SKM-1 treated with dmso at 0.1 percent for 144 hours (cell line): ENCODE measurements at regions not wholly inside any gene's neighbourhood (a gene's known extent, or its start where the extent isn't known, plus 50 kb on each side); places are given as distances from the start of the nearest gene placed in this dataset.
"Not testable (repeated sequence)": the region's sequence is repeated elsewhere in the genome, so short reads cannot be mapped to it uniquely, and the experiment has no call there.

ENCODE experiments used
- DNase-seq: peaks from one replicate; lab custom pipeline; 2025; ENCODE audit not compliant: unreplicated experiment; lab: John Stamatoyannopoulos, UW

DNA sequence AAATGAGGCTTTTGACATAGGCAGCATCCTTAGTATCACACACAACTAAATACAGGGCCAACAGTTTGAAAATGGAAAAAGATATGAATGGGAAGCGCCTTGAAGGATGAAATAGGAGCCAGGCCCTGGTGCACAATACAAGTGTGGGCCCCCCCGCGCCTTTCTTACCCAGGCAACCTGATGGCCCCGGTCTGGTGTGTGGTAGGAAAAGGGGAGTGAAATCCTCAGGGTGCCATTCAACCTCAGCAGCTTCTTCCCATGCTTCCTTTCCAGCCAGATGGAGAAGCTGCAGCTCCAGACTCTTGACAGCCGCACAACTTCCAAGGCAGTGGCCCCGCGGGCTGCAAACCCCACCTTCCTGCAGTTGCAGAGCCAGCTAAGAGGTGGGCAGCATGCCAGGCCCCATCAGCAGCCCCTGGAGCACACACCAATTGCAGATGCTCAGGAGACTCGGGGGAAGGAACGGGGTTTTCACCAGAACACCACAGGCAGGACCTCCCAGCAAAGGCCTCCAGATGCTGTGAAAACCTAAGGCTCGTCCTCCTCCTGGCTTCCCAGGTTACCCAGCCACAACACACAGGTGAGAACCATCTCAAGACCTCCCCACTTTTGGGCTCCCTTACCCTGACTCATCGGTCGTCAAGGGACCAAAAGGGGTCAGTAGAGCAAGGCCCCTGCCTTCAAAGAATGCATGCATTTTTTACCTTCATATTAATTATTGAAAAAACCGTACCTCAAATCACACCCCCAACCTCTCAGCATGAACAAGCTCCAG lies 101.6 kb downstream of the CPN2 start:
- no peak for DNase-seq

DNA sequence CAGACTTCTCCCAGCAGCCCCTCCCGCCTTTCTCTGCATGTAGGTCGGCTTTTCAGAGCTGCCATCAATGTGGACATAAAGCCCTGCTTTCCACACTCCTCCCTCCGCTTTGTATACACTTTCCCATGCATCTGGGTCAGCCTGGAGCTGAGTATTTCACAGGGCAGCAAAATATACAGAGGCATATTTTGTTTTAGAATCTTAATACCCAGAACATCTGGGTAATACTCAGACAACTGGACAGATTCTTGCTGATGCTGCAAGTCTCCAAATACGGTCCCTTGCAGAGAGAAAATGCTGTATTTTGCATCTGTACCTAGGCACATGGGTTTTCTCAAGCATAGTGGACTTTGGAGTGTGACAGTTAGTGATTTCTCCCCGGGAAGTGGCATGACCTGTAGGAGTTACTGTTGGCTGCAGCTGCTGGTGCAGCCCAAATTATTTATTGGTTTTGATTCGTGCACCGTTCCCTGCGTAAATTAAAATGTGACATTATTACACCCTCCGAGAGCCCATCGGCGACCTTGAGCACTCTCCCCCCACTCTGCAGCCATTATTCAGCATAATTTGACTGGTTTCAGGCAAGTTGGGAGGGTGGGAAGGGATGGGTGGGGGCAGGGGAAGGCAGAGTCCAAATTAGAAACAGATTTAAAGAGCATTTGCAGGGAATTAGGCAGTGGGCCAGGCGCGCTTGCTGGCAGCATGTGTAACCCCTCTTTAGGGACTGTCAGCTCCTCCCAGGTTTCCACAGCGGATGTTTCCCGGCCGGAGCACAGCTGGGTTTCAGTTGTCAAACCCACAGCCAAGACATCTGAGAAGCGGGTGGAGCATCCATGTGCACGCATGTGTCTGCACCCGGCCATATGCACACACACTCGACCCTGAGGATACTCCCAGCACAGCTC lies 100.8 kb downstream of the CPN2 start:
- DNase-seq: no peak

DNA sequence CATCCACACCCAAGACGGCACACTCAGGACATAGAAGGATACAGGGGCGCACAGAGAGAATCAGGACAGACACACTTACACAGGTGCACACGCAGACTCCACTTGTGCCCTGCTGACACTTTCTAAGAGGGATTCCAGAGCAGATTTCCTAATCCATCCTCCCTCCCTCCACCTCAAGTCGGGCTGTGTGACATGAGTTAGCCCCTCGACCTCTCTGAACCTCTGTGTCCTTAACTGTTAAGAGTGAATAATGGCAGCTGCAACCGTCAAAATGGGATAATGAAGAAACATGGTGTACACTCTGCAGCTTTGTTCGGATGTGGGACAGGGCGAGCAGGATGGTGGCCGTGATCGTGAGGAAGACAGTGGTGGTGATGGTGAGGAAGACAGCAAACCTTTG lies 100.1 kb downstream of the CPN2 start:
- no peak for DNase-seq

DNA sequence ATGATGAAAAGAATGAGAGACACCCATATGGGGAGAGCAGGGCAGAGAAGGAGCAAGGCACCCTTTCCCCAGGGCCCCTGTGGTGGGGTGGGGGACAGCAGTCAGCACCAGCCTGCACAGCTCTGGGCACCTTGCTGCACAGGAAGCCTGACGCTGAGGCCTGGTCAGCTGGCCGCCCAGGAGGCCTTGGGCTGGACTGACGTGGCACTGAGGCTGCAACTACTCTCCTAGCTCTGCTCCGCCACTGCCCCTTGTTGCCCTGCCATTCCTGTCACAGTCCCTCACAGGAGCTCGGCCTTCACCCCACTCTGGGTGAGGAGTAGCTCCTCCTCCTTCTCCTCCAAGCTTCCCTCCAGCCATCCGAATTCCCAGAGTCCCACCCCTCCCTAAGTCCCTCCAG lies 99.7 kb downstream of the CPN2 start:
- DNase-seq: no peak

DNA sequence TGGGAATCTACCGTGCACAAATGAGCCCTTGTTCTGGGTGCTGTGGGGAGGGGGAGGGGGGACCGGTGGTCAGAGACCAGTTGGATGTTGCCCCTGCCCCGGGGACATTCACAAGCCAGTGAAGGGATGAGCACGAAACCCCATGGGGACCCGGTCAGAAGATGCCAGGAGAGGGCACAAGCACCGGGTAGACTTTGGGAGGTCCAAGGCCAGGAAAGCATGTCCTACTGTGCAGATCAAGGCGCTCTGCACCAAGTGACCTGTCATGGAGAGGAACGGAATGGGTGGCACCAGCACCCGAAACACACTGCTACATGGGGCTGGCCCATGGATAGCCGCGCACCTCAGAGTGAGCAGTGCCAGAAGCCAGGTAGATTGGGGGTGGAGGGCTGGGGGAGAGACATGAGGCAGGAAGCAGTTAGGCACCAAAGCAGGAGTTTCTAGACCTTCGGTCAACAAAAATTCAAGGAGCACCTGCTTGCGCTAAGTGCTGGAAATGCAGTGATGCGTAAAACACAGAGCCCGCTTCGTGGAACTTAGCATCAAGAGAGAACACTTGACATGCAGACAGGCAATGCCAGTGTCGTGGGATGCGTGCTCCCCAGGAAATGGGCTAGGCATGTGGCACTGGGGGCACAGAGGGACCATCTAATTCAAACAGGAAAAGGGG lies 99.1 kb downstream of the CPN2 start:
- no peak for DNase-seq

DNA sequence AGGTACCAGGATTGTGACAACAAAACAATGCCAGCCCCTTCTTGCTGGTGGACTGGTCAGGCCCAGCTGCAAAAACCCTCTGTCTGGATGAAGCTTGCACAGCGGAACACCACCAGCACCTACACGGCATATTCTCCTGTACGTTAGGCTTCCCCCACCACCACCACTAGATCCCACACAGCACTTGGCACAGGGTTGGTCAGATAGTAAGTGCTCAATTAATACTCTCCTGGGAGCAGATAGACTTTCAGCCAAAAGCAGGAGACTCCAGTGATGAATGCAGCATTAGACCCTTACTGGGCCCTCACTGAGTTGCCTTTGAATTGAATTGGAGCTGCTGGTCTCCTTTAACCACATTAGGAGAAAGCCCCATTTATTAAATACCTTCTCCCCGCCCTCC lies 97.9 kb downstream of the CPN2 start:
- no peak for DNase-seq

DNA sequence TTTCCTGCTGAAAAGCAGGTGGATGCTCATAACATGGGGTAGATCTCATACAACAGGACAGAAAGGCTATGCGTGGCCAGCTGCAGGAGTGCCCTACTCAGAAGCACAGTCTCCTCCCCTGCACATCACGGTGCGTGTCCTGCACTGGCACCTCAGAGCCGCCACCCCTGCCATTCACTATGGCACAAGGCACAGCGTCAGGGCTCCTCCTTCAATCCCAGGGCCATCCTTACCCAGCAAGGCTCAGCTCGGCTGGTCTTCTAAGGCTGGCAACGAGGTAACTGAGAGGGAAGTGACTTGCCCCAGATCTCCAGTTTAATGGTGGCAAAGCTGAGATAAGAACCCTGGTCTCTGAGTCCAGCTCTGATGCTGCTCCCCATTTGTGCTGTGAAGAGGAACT lies 97.1 kb downstream of the CPN2 start:
- DNase-seq: no peak

DNA sequence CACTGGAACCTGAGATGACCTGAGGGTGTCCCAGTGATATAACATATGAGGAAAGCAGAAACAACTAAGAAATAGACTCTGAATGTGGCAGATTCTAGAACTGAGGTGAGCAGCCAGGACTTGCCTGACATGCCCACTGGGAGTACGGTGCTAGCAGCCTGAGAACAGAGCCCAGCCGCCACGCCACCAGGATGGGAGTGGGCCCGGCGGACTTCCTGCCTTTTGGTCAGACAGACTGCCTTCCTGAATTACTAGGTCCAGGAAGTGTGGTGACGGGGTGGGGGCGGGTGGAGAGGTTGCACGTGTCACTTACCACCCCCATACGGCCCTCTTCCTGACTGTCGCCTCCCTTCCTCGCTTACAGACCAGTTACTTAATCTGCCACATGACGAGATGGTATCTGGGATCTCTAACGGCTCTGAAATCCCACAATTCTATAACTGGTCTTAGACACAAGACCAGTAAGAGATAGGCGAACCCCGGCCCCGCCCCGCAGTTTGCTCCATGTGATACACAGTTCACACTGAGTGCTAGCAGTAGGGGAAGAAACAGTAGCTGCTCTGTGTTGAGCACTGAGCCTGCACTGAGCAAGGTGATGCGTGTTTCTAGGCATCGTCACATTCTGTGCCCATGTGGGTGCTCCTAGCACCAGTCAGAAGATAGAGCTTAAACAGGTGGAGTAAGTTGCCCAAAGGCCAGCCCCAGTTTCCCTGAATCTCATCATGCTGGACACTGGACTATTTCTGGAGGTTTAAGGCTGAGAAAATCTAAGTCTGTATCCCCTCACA lies 95.7 kb downstream of the CPN2 start:
- peak; percentile 97 for DNase-seq

DNA sequence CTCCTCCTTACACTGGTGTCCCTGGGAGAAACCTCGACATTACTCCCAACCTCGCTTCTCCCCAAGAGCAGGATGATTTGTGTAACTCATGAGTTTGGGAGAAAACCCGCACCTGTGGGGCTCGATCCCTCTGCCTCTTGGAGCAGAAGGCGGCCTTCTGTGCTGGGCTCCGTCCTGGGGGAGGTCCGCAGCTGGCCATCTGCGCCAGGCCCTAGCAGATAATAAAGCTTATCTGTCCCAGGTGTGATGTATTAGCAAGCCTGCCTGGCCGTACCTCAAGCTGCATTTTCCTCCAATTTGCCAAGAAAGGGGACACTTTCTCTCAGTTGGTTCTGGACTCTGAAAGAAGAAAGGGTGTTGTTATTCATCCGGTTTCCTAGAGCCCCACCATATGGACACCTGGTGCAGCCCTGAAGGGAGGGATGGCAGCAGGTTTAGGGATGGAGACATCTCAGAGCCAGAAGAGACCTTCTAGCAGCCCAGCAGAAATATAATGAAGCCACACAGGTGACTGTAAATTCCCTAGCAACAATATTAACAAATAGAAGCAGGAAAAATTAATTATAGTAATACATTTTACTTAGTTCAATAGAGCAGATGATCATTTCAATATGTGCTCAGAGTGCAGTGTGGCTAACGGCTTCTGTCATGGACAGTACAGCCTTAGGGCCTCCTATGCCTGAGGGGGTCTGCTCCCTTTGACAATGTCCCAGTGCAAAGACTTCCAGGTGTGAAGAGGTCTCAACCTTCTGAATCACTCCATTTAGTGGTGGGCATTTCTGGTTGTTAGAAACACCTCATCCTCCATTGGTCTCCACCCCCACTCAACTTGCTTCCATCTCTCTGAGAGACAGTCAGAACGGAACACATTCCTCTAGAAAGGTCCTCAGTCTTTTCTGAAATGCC lies 94.8 kb downstream of the CPN2 start:
- no peak for DNase-seq

DNA sequence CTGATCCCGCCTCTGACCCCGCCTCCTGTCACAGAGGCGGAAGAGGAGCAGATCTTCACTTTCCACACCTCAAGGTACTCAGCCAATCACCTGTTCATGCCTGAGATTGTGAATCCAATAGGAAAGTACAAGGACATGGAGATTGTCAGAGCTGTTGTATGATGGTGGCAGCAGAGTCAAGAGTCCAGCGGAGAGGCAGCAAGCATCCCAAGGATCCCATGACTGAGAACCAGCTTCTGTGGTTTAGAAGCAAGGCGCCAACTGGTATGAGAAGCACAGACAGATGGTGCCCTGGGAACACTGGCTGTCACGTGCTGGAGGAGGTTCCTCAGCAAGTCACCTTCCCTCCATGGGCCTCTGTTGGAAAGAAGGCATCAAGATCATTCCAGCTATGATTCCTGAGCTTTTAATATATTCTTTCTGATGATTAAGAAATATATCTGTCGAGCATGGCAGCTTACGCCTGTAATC lies 93.9 kb downstream of the CPN2 start:
- no peak for DNase-seq

DNA sequence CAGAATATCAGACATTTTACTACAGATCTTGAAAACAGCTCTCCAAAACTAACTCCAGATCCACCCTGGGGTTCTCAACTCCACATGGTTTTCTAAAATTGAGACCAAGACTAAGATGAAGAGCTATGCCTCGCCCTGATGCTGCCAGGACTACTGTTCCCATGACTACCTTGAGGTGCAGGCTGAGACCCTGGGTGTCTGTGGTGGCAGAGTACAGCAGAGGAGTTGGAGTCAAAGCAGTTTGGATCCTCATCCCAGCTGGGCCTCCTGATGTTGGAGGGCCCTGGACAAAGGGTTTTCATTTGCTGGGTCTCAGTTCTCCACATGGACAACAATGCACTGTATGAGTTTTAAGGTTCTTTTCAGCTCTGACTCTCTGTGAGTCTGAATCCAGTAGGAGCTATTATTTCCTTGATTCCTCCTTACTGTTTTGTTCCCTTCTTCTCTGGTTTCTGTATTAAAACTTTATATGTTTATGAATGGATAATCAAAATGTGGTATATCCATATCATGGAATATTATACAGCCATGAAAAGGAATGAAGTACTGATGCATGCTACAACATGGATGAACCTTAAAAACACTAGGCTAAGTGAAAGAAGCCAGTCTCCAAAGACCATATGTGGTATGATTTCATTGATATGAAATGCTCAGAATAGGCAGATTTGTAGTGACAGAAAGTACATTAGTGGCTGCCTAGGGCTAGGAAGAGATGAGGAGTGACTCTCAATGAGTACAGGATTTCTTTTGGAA lies 93.0 kb downstream of the CPN2 start:
- DNase-seq: no peak

DNA sequence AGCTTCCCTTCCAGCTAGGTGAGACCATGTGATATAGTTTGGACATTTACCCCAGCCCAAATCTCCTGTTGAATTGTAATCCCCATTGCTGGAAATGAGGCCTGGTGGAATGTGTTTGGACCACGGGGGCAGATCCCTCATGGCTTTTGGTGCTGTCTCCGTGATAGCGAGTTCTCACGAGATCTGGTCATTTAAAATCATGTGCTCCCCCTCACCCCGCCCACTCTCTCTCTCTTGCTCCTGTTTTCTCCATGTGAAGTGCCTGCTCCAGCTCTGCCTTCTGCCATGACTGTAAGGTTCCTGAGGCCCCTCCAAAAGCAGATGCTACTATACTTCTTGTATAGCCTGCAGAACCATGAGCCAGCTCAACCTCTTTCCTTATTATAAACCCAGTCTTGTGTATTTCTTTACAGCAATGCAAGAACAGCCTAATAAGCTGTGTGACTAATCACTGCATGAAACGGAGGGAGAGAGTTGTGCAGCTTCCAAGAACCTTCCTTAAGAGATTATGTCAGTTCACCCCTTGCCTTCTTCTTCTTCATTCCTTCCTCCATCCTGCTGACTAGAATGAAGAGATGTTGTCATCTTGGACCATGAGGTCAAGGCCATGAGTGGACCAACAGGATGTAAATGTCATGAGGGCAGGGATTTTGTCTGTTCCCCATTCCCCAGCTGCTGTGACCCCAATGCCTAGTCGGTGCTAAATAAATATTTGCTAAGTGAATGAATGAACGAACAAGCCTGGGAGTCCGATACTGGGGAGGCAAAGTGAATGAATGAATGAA lies 91.0 kb downstream of the CPN2 start:
- DNase-seq: no peak

DNA sequence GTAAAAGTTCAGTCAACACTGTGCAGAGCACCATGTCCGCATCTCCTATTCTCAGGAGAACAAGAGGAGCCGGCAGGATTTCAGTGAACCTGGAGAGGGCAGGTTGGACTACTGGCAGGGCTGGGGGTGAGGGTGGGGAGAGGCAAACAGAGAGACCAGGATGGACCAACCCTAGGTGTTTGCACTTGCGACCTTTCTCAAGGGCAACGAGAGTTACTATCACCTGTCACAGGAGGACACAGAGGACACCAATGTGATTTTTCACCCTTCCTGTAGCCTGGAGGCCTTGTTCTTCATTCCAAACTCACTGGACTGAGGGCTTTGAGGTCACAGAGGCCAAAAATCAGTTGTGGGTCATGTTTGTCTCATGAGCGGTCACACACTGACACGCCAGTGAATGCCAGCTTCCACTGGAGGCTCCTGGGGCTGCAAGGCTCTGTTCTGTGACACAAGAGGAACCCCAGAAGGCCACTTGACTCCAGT lies 89.5 kb downstream of the CPN2 start:
- DNase-seq: no peak

DNA sequence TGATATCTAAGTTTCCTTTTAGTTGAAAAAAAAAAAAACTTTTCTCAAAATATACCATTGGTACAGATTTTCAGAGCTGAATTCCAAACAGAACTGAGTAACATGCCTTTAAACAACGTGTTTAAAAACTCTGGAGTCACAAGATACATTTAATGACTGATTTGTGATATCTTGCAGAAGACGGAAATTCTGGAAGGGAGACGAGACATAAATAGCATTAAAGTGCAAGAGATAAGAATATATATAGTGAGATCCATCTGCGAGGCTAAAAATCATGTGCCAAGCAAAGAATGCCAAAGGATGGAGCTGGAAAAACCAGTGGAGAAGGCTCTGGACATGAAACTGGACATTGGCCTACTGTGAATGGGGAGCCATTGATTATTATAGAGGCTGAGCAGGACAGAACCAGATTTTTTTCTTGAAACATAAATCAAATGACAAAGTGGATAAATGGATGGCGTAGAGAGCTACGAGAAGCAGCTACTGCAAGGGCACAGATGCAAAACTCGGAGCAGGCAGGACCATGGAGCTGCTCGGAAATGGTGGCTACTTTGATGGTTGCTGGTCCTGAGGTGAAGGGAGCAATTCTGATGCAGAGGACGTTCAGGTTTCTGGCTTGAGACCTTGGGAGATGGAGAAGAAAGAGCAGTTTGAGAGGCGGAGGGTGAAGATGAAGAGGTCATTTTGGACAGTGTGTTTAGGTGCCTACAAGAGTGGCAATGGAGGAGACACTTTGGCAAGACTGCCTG lies 88.8 kb downstream of the CPN2 start:
- DNase-seq: no peak

DNA sequence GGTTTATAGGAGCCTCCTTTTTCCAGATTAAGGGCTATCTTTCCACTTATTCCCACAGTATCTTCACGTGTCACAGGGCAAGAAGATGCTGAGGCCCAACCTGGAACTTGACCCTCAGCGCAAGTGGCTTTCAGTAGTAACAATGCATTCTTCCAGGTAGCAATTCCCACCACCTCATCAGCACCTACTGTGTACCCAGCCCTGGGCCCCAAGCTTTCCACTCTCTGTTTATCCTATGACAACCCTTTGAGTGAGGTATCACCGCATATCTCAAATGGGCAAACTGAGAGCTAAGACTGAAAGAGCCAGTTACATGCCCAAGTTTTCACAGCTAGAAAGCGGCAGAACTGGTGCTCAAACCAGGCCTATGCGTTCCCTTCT lies 88.2 kb downstream of the CPN2 start:
- no peak for DNase-seq

DNA sequence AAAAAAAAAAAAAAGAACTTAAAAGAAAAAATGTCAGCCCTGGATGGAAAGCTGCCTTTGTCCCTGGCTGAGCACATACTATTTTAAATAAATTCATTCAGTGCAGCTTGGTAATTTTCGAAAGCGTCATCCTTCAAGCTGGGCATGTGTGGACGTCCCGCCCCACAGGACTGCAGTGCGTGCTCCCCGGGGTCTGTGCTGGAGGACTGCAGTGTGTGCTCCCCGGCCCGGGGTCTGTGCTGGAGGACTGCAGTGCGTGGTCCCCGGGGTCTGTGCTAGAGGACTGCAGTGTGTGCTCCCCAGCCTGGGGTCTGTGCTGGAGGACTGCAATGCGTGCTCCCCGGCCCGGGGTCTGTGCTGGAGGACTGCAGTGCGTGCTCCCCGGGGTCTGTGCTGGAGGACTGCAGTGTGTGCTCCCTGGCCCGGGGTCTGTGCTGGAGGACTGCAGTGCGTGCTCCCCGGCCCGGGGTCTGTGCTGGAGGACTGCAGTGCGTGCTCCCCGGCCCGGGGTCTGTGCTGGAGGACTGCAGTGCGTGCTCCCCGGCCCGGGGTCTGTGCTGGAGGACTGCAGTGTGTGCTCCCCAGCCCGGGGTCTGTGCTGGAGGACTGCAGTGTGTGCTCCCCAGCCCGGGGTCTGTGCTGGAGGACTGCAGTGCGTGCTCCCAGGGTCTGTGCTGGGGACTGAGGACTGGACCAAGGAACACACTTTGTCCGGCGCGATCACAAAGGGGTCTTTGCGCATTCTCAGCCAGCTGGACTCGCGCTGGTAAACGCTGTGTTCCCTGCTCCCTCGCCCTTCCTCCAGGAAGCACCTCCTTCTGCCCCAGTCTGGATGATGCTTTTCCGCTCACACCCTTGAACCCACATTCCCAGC lies 86.3 kb downstream of the CPN2 start:
- not testable (repeated sequence) for DNase-seq

DNA sequence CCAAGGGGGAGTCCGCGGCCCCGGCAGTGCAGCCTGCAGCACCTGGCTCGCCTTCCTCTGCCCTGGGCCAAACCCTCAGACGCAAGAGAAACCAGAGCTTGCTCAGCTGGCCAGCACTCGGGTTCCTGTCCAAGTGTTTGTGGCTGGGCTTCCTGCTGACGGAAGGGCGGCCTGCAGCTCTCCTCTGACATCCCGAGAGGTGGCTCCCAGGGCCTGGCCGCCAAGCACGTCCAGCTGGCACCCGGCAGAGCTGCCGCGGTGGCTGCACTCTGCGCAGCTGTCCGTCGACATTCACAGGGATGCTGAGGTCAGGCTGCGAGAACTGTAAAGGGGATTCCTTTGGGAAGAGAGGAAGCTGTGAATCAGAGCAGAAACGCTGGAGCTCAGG lies 85.6 kb downstream of the CPN2 start:
- DNase-seq: no peak
